Ecto neural progenitor cell (in vitro differentiated cells): ENCODE measurements at regions not wholly inside any gene's neighbourhood (a gene's known extent, or its start where the extent isn't known, plus 50 kb on each side); places are given as distances from the start of the nearest gene placed in this dataset.
"Not testable (repeated sequence)": the region's sequence is repeated elsewhere in the genome, so short reads cannot be mapped to it uniquely, and the experiment has no call there.

ENCODE experiments used
- DNase-seq: peaks from one replicate; pipeline ENCODE4 v3.0.0-alpha.2; 2018; ENCODE audit warnings: low spot score

DNA sequence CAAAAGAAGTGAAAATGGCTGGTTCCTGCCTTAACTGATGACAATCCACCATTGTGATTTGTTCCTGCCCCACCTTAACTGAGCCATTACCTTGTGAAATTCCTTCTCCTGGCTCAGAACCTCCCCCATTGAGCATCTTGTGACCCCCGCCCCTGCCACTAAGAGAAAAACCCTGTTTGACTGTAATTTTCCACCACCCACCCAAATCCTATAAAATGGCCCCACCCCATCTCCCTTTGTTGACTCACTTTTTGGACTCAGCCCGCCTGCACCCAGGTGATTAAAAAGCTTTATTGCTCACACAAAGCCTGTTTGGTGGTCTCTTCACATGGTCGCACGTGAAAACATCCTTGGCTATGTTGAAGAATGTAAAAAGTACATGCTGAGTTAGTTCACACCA is 197.6 kb upstream of the FBN2 start:
- not testable (repeated sequence) for DNase-seq

GRCh38 chr5:128736553-128736952 is 198.5 kb upstream of the FBN2 start:
- no peak for DNase-seq

GRCh38 chr5:128749136-128749898 is 211.3 kb upstream of the FBN2 start:
- no peak for DNase-seq

GRCh38 chr5:128750155-128750554 is 212.1 kb upstream of the FBN2 start:
- DNase-seq = no peak

GRCh38 chr5:128757196-128757959 is 207.9 kb upstream of the SLC27A6 start:
- DNase-seq = no peak

GRCh38 chr5:128762661-128763306 is 202.5 kb upstream of the SLC27A6 start:
- DNase-seq = no peak

DNA sequence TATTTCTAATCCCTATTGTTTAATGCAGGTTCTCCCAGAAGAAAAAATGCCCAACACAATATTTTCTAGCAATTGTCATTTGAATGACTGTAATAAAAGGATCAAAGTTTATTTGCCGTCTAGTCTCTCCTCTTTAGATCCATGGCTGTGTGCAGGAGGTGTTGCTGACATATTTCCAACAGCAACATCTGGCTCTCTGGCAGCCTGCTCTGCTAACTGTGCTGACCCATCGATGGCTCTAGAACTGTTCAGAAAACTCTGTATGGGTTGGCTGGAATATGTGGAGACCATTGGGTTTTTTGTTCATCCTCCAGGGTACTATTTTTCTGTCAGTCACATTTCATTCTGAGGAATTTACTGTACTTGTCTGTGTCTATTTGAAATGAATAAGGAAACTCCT is 202.0 kb upstream of the SLC27A6 start:
- DNase-seq = no peak

DNA sequence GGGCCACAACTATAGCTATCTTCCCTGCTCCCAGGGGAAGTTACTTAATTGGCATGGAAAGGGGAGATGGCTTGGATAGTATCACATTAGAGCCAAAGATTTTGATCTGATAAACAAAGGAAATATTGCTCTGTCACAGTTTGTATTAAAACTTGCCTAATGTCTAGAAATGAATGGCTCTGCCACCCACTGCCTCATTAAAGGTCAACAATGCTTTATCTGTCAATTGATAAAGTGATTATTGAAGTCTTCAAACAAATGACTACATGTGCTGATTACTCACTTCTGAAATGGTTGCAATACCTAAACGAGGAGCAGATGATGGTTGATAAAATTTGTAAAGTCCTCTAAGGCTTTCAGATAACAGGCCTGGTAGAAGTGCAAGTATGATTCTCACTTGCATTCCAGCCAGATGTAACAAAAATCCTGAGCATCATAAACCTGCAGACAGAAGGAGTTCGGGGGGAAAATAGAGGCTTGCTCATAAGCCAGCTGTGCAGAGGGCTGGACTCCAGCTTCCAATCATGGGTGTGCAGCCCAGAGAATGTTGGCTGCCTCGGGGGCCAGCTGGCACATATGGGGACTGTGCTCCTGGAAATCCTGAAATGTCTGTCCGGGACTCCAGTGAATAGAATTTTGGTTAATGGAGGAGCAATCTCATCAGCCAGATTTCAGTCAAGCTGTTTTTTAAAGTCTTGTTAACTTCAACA is 200.5 kb upstream of the SLC27A6 start:
- DNase-seq = no peak

GRCh38 chr5:128765448-128766061 is 199.7 kb upstream of the SLC27A6 start:
- DNase-seq = no peak

DNA sequence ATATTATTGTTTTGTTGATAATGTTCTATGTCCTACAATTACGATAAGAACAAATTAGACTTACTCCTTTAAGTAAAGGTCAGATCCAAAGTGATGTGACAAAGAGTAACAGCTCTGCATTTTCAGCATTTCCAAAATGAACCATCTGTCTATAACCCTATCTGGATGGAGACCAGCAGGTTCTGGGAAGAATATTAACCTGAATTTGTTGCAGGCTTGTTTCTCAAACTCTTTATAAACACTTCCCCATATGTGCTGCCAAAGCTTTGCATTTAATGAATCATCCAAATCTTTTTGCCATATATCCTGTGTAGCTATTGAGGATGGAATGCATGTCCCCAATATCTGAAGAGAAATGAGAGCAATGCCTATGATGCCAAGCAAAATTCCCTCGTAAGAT is 198.9 kb upstream of the SLC27A6 start:
- no peak for DNase-seq

DNA sequence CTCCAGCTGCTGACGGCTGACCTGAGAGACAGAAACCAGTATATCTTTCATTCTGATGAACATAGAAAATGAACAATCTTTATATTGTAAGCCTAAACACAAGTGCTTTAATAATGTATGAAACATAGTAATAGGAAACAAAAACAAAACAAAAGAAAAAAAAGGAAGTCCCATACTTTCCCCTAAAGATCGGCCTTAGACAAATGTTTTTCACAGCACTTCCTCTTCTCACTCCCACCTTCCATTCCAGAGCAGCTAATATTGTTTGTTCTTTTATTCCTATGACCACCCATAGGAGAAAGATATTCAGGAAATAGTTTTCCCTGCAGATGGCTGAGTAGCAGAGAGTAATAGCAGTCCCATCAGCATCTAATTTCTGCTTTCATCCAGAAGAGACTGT is 194.4 kb upstream of the SLC27A6 start:
- no peak for DNase-seq

GRCh38 chr5:128772356-128772755 is 192.9 kb upstream of the SLC27A6 start:
- DNase-seq = no peak

DNA sequence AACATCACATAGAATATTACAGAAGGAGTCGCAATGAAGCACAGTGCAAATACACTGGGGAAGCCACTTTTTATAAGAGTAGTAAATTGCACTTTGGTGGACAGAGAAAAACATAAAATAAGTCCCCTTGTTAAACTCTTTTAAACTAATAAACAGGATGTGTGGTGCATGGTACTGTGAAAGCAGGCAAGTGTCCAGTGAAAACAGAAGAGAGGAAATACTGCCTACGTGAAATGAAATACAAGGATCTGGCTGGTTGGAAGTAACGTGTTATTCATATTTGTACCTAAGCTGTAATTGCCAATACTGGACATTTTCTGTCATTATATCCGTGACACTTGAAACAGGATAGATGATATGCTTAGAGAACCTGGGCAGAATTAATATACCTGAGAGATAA is 191.9 kb upstream of the SLC27A6 start:
- DNase-seq = no peak

GRCh38 chr5:128774605-128775004 is 190.7 kb upstream of the SLC27A6 start:
- DNase-seq = no peak

GRCh38 chr5:128775558-128775957 is 189.7 kb upstream of the SLC27A6 start:
- DNase-seq = no peak

DNA sequence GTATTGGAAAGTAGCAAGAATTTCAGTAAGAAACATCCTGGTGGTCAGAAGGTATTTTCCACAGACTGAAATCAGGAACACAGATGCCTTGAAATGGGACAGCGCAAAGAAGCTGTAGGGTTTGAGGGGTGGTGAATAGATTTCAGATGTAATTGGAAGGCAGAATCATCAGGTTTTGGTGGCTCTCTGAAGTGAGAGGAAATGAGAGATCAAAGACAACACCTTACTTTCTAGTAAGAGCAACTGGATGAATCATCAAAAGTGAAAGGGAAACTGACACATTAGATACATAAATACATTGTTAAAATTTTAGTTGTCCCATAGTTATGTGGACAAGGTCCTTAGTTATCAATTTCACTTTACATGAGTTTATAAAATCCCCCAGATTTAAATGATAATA is 188.2 kb upstream of the SLC27A6 start:
- DNase-seq = no peak

GRCh38 chr5:128778474-128778873 is 186.8 kb upstream of the SLC27A6 start:
- DNase-seq = no peak

GRCh38 chr5:128782446-128782845 is 182.8 kb upstream of the SLC27A6 start:
- DNase-seq = no peak

GRCh38 chr5:128784726-128785125 is 180.6 kb upstream of the SLC27A6 start:
- DNase-seq = no peak

- no peak for DNase-seq
These were observed 174.0 kb upstream of the SLC27A6 start for GRCh38 chr5:128791312-128791711.

DNA sequence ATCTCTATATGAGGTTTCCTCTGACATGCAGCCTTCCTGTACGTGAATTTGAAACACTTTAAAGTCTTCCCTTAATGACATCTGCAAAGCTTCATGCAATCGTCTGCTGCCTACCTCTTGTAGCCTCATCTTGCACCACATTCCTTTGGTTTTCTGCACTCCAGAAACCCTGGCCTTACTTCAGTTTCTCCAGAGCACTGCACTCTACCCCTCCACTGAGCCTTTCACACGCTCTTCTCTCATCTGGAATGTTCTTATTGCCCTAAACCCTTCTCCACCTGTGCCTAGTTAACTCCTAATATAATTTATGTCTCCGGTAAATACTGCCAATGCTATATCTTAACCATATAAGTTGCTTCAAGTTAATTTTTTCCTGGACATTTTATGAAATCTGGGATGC is 168.8 kb upstream of the SLC27A6 start:
- DNase-seq = no peak

DNA sequence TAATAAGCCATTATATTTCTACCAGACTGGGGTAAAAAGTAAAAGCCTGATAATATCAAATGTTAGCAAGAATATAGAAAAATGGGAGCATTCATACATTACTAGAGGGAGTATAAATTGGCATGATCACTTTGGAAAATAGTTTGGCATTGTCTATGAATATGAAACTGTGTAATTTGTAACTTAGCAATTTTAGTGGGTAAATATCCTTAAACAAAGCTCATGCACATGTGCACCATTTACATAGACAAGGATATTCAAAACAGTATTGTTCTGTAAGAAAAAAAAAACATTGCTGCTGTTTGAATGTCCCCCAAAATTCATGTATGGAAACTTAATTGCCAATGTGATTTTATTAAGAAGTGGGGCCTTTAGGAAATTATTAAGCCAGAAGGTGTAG is 166.4 kb upstream of the SLC27A6 start:
- DNase-seq = no peak
